K562 (cell line): ENCODE measurements at regions not wholly inside any gene's neighbourhood (a gene's known extent, or its start where the extent isn't known, plus 50 kb on each side); places are given as distances from the start of the nearest gene placed in this dataset.

Experiments used
- CREB5 ChIP-seq: fragments of 250-450 bp; sonication (Bioruptor Pico); IDR thresholded peaks from 2 replicates; pipeline ENCODE4 v1.5.0; 2020; ENCODE audit warnings: mild to moderate bottlenecking
- IRF9 ChIP-seq: fragments of 450-650 bp; IDR thresholded peaks from 2 replicates; pipeline ENCODE4 v1.6.1; 2016; ENCODE audit warnings: missing biosample characterization, missing genetic modification characterization
- NRF1 ChIP-seq, 2 experiments: fragments of 450-650 bp; IDR thresholded peaks in 1 of 2; conservative IDR thresholded peaks in 1 of 2; 2 replicates each; pipeline ENCODE4 v1.6.1; 2014; ENCODE audit warnings: mild to moderate bottlenecking in 2 of 2
- RBM15 ChIP-seq: fragments of 200-400 bp; formaldehyde crosslinking; IDR thresholded peaks from 2 replicates; pipeline ENCODE4 v1.6.1; 2018; ENCODE audit warnings: mild to moderate bottlenecking, low read length, moderate library complexity; ENCODE audit not compliant: insufficient read depth
- TRIM25 ChIP-seq: fragments of 450-650 bp; IDR thresholded peaks from 2 replicates; pipeline ENCODE4 v1.7.0; 2016; ENCODE audit warnings: borderline replicate concordance
- ZKSCAN3 ChIP-seq: fragments of 250-450 bp; sonication (Bioruptor Pico); IDR thresholded peaks from 2 replicates; pipeline ENCODE4 v1.4.0; 2020
- ZNF263 ChIP-seq: sonication (generic); formaldehyde crosslinking; IDR thresholded peaks from 2 replicates; pipeline ENCODE4 v1.8.0; 2022; ENCODE audit warnings: mild to moderate bottlenecking, missing genetic modification reagents, borderline replicate concordance
- ZNF57 ChIP-seq: fragments of 450-650 bp; formaldehyde crosslinking; IDR thresholded peaks from 2 replicates; pipeline ENCODE4 v1.4.0; 2020; ENCODE audit warnings: mild to moderate bottlenecking, moderate library complexity

GRCh38 chr16:64109241-64109640 is 1012.6 kb downstream of the CDH11 start (continued):
- TF ChIP-seq IRF9 (tag) (no peak), NRF1 (conservative IDR thresholded peaks at IDR 0.05 in 1 of 2, IDR thresholded peaks at IDR 0.05 in 1 of 2) (no peak), TRIM25 (no peak), ZKSCAN3 (CRISPR knock-in tag) (no peak), RBM15 (no peak), ZNF57 (CRISPR knock-in tag) (no peak), ZNF263 (CRISPR knock-in tag) (no peak), CREB5 (no peak)
